HG03095 (cell line): ENCODE measurements at regions not wholly inside any gene's neighbourhood (a gene's known extent, or its start where the extent isn't known, plus 50 kb on each side); places are given as distances from the start of the nearest gene placed in this dataset.

Experiments
- ATAC-seq: cut with Tn5 transposase; IDR thresholded peaks from one replicate; pipeline ENCODE4 v1.9.1; 2021; ENCODE audit warnings: moderate library complexity; ENCODE audit not compliant: unreplicated experiment

- ATAC-seq: no peak
These were observed 541.0 kb downstream of the FGF9 start for GRCh38 chr13:22211876-22212275.

- no peak for ATAC-seq
These were observed 541.7 kb downstream of the FGF9 start for GRCh38 chr13:22212576-22212975.

GRCh38 chr13:22214184-22214583, 543.3 kb downstream of the FGF9 start:
- ATAC-seq: no peak

GRCh38 chr13:22218797-22219196, 547.9 kb downstream of the FGF9 start:
- ATAC-seq: no peak

- ATAC-seq: no peak
These were observed 548.8 kb downstream of the FGF9 start for GRCh38 chr13:22219709-22220108.

GRCh38 chr13:22220151-22221135, 549.6 kb downstream of the FGF9 start:
- ATAC-seq: no peak

GRCh38 chr13:22223411-22223810, 552.5 kb downstream of the FGF9 start:
- no peak for ATAC-seq

GRCh38 chr13:22226086-22226485, 555.2 kb downstream of the FGF9 start:
- ATAC-seq: no peak

- ATAC-seq: no peak
These were observed 557.0 kb downstream of the FGF9 start for GRCh38 chr13:22227895-22228294.

GRCh38 chr13:22229916-22230315, 559.0 kb downstream of the FGF9 start:
- no peak for ATAC-seq

GRCh38 chr13:22232186-22232585, 561.3 kb downstream of the FGF9 start:
- no peak for ATAC-seq

GRCh38 chr13:22235285-22235949, 564.5 kb downstream of the FGF9 start:
- ATAC-seq: no peak

GRCh38 chr13:22235950-22236290, 565.0 kb downstream of the FGF9 start:
- ATAC-seq: no peak

GRCh38 chr13:22238269-22238668, 567.4 kb downstream of the FGF9 start:
- no peak for ATAC-seq

GRCh38 chr13:22240716-22241115, 569.8 kb downstream of the FGF9 start:
- no peak for ATAC-seq

GRCh38 chr13:22243469-22244163, 572.7 kb downstream of the FGF9 start:
- ATAC-seq: no peak

- no peak for ATAC-seq
These were observed 581.5 kb downstream of the FGF9 start for GRCh38 chr13:22252281-22252830.

- ATAC-seq: no peak
These were observed 582.2 kb downstream of the FGF9 start for GRCh38 chr13:22253107-22253506.

- ATAC-seq: no peak
These were observed 585.3 kb downstream of the FGF9 start for GRCh38 chr13:22256111-22256639.

- no peak for ATAC-seq
These were observed 591.4 kb downstream of the FGF9 start for GRCh38 chr13:22262001-22262885.
